ENCODE measurements at regions not wholly inside any gene's neighbourhood (a gene's known extent, or its start where the extent isn't known, plus 50 kb on each side); places are given as distances from the start of the nearest gene placed in this dataset.

DNA sequence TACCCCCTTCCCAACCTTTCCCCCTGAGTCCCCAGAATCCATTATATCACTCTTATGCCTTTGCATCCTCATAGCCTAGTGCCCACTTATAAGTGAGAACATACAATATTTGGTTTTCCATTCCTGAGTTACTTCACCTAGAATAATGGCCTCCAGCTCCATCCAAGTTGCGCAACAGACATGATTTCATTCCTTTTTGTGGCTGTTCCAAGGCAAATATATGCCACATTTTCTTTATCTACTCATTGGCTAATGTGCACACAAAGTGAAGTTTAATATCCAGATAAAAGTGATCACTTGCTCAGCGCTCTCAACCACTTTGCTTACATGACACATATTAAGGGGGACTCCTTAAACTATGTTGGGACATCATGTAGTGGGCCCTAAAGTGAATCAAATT, 72.4 kb upstream of the TIAM1 start:
- no peaks in the 10 kb centered on the region for H3K27me3 Mint-ChIP-seq (ENCODE audit: low read depth)
- H3K4me1 Mint-ChIP-seq (ENCODE audit: low read depth): no peaks in the 10 kb centered on the region
- DNase-seq (ENCODE audit: low spot score): no peak
- H3K4me3 Mint-ChIP-seq (ENCODE audit: unreplicated experiment): no peak overlapping the region
- no peak for TF ChIP-seq CTCF (IDR thresholded peaks at IDR 0.05)
- H3K27ac Mint-ChIP-seq (ENCODE audit: unreplicated experiment): no peak overlapping the region
- H3K36me3 Mint-ChIP-seq (ENCODE audit: low read depth): no peaks in the 10 kb centered on the region
- H3K9me3 Mint-ChIP-seq (ENCODE audit: low read depth): no peaks in the 10 kb centered on the region

GRCh38 chr21:31414263-31415000, 70.4 kb upstream of the TIAM1 start:
- Mint-ChIP-seq H3K36me3 (ENCODE audit: low read depth) (no peaks in the 10 kb centered on the region), H3K27me3 (ENCODE audit: low read depth) (no peaks in the 10 kb centered on the region), H3K4me1 (ENCODE audit: low read depth) (no peaks in the 10 kb centered on the region), H3K4me3 (ENCODE audit: unreplicated experiment) (no peak overlapping the region), H3K27ac (ENCODE audit: unreplicated experiment) (no peak overlapping the region), H3K9me3 (ENCODE audit: low read depth) (no peaks in the 10 kb centered on the region)
- no peak for TF ChIP-seq CTCF (IDR thresholded peaks at IDR 0.05)
- DNase-seq (ENCODE audit: low spot score): no peak

- Mint-ChIP-seq H3K4me1 (ENCODE audit: low read depth) (no peaks in the 10 kb centered on the region), H3K9me3 (ENCODE audit: low read depth) (no peaks in the 10 kb centered on the region), H3K27ac (ENCODE audit: unreplicated experiment) (no peak overlapping the region), H3K27me3 (ENCODE audit: low read depth) (no peaks in the 10 kb centered on the region), H3K36me3 (ENCODE audit: low read depth) (no peaks in the 10 kb centered on the region), H3K4me3 (ENCODE audit: unreplicated experiment) (no peak overlapping the region)
- no peak for DNase-seq (ENCODE audit: low spot score)
- no peak for TF ChIP-seq CTCF (IDR thresholded peaks at IDR 0.05)
Observed at GRCh38 chr21:31413698-31414097, 69.6 kb upstream of the TIAM1 start.

DNA sequence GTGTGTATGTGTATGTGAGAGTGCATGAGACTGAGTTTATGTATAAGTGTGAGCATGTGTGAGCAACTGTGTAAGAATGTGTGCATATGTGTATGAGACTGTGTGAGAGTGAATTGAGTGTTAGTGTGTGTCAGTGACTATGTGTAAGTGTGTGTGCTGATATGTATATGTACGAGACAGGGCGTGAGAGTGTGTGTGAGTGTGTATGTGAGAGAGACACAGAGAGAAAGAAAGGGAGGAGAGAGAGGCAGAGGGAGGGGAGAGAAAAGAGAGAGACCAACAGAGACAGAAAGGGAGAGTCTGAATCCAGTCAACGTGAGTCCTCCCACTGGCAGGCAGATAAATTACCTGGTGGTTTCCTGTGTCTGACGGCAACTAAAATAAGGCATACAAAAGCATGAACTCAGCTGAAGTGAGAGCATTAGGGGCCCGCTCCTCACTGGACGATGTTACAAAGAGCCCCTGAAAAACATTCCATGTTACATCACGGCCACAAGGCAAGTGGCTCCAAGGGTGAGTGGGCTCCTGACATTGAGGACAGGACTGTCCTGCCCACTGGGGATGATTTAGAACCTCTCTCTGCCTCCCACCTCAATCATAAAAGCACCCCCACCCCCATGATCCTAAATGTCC, 66.6 kb upstream of the TIAM1 start:
- Mint-ChIP-seq H3K4me3 (ENCODE audit: unreplicated experiment) (no peak overlapping the region), H3K27ac (ENCODE audit: unreplicated experiment) (no peak overlapping the region), H3K27me3 (ENCODE audit: low read depth) (no peaks in the 10 kb centered on the region), H3K9me3 (ENCODE audit: low read depth) (no peaks in the 10 kb centered on the region), H3K36me3 (ENCODE audit: low read depth) (no peaks in the 10 kb centered on the region), H3K4me1 (ENCODE audit: low read depth) (no peaks in the 10 kb centered on the region)
- no peak for TF ChIP-seq CTCF (IDR thresholded peaks at IDR 0.05)
- DNase-seq (ENCODE audit: low spot score): no peak

- no peaks in the 10 kb centered on the region for H3K4me1 Mint-ChIP-seq (ENCODE audit: low read depth)
- no peak for TF ChIP-seq CTCF (IDR thresholded peaks at IDR 0.05)
- H3K27ac Mint-ChIP-seq (ENCODE audit: unreplicated experiment): no peak overlapping the region
- no peak for DNase-seq (ENCODE audit: low spot score)
- no peaks in the 10 kb centered on the region for H3K9me3 Mint-ChIP-seq (ENCODE audit: low read depth)
- H3K27me3 Mint-ChIP-seq (ENCODE audit: low read depth): no peaks in the 10 kb centered on the region
- H3K4me3 Mint-ChIP-seq (ENCODE audit: unreplicated experiment): no peak overlapping the region
- no peaks in the 10 kb centered on the region for H3K36me3 Mint-ChIP-seq (ENCODE audit: low read depth)
Observed at GRCh38 chr21:31409831-31410487, 65.9 kb upstream of the TIAM1 start.

Measured in chondrocyte (in vitro differentiated cells).